Fibroblast of the conjunctiva (primary cell): ENCODE measurements at regions not wholly inside any gene's neighbourhood (a gene's known extent, or its start where the extent isn't known, plus 50 kb on each side); places are given as distances from the start of the nearest gene placed in this dataset.

Source experiments
- DNase-seq: peaks from one replicate; pipeline ENCODE4 v3.0.0-alpha.2; 2010; ENCODE audit warnings: low read depth

- DNase-seq, result no peak
Measured at GRCh38 chr7:115267503-115267902, 345.6 kb downstream of the MDFIC start.

- peak; percentile 10 for DNase-seq
Measured at GRCh38 chr7:115260381-115260780, 338.5 kb downstream of the MDFIC start.

GRCh38 chr7:115252461-115252860, 330.6 kb downstream of the MDFIC start:
- DNase-seq, result no peak

GRCh38 chr7:115249080-115249479, 327.2 kb downstream of the MDFIC start:
- DNase-seq, result no peak

- DNase-seq, result no peak
Measured at GRCh38 chr7:115241151-115241550, 319.3 kb downstream of the MDFIC start.

- no peak for DNase-seq
Measured at GRCh38 chr7:115240242-115240641, 318.3 kb downstream of the MDFIC start.

GRCh38 chr7:115235075-115235474, 313.2 kb downstream of the MDFIC start:
- DNase-seq, result no peak

- DNase-seq, result no peak
Measured at GRCh38 chr7:115233809-115234208, 311.9 kb downstream of the MDFIC start.

- no peak for DNase-seq
Measured at GRCh38 chr7:115232041-115232440, 310.1 kb downstream of the MDFIC start.

GRCh38 chr7:115230882-115231571, 309.1 kb downstream of the MDFIC start:
- DNase-seq, result peak; percentile 94

GRCh38 chr7:115229401-115230105, 307.7 kb downstream of the MDFIC start:
- DNase-seq, result no peak

GRCh38 chr7:115227473-115228235, 305.8 kb downstream of the MDFIC start:
- no peak for DNase-seq

GRCh38 chr7:115226410-115226809, 304.5 kb downstream of the MDFIC start:
- no peak for DNase-seq

GRCh38 chr7:115224922-115225321, 303.0 kb downstream of the MDFIC start:
- no peak for DNase-seq

- DNase-seq, result no peak
Measured at GRCh38 chr7:115223959-115224358, 302.1 kb downstream of the MDFIC start.

- peak; percentile 21 for DNase-seq
Measured at GRCh38 chr7:115221456-115221855, 299.6 kb downstream of the MDFIC start.

GRCh38 chr7:115218076-115218475, 296.2 kb downstream of the MDFIC start:
- no peak for DNase-seq

GRCh38 chr7:115217373-115217772, 295.5 kb downstream of the MDFIC start:
- DNase-seq, result no peak

- DNase-seq, result no peak
Measured at GRCh38 chr7:115216652-115217051, 294.8 kb downstream of the MDFIC start.

GRCh38 chr7:115211171-115211570, 289.3 kb downstream of the MDFIC start:
- DNase-seq, result no peak

GRCh38 chr7:115210552-115210951, 288.7 kb downstream of the MDFIC start:
- no peak for DNase-seq

- no peak for DNase-seq
Measured at GRCh38 chr7:115208710-115209560, 287.0 kb downstream of the MDFIC start.
